ENCODE measurements at regions not wholly inside any gene's neighbourhood (a gene's known extent, or its start where the extent isn't known, plus 50 kb on each side); places are given as distances from the start of the nearest gene placed in this dataset.

DNA sequence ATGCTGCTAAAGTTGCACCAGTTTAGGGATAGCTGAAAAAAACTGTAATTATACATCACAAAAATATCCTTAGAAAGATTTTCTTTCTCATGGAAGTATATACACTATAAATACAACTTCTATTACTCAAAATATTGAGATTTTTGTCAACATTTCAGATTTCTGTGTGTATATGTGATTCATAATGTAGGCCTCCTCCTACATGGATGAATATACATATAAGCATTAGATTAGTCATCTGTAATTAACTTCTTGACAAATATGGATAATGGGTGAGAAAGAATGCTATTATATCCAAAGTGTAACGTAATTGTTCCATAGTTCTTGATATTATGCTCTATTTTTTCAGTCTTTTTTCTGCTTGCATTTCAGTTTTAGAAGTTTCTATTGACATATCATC, 124.9 kb downstream of the CBLL2 start:
- TF ChIP-seq, protein P1, sequence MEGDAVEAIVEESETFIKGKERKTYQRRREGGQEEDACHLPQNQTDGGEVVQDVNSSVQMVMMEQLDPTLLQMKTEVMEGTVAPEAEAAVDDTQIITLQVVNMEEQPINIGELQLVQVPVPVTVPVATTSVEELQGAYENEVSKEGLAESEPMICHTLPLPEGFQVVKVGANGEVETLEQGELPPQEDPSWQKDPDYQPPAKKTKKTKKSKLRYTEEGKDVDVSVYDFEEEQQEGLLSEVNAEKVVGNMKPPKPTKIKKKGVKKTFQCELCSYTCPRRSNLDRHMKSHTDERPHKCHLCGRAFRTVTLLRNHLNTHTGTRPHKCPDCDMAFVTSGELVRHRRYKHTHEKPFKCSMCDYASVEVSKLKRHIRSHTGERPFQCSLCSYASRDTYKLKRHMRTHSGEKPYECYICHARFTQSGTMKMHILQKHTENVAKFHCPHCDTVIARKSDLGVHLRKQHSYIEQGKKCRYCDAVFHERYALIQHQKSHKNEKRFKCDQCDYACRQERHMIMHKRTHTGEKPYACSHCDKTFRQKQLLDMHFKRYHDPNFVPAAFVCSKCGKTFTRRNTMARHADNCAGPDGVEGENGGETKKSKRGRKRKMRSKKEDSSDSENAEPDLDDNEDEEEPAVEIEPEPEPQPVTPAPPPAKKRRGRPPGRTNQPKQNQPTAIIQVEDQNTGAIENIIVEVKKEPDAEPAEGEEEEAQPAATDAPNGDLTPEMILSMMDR (IDR thresholded peaks at IDR 0.05; ENCODE audit: unreplicated experiment) = no peak
- no peak for DNase-seq (ENCODE audit: low spot score)
- Mint-ChIP-seq H3K4me3 (ENCODE audit: unreplicated experiment) (no peak overlapping the region), H3K4me1 (ENCODE audit: unreplicated experiment) (no peaks in the 10 kb centered on the region), H3K9me3 (ENCODE audit: unreplicated experiment) (no peaks in the 10 kb centered on the region), H3K27me3 (ENCODE audit: unreplicated experiment) (no peaks in the 10 kb centered on the region), H3K27ac (ENCODE audit: unreplicated experiment) (no peak overlapping the region), H3K36me3 (ENCODE audit: low read depth, unreplicated experiment) (no peaks in the 10 kb centered on the region)

DNA sequence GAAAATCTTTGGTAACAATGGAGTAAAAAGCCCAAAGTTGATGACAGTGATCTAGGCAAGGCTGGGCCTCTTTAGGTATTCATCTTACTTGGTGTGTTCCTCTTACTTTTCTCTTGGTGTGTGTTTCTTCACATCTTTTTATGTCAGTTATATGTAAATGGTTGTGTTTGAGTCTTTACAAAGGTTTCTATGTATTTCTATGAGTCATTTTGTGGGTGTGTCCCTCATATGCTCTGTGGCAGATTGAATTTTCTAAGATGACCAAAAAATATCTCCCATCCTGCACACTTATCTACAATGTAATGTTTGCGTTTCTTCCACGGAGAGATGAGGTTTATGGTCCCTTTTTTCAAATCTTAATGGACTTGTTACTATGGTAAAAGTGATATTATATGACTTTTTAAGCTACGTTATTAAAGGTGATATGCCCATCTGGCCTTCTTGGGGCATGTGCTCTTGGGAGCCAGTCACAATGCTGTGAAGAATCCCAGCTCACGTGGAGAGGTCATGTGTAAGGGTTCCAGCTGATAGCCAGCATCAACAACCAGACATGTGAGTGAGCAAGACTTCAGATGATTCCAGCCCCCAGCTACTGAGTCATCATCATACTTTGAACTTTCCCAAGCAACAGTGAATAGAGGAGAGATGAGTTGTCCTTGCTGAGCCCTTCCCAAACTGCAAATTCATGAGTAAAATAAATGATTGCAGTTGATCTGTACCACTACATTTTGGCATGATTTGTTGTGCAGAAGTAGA, 126.9 kb downstream of the CBLL2 start:
- Mint-ChIP-seq H3K4me1 (ENCODE audit: unreplicated experiment) (no peaks in the 10 kb centered on the region), H3K27ac (ENCODE audit: unreplicated experiment) (no peak overlapping the region), H3K36me3 (ENCODE audit: low read depth, unreplicated experiment) (no peaks in the 10 kb centered on the region), H3K9me3 (ENCODE audit: unreplicated experiment) (no peaks in the 10 kb centered on the region), H3K27me3 (ENCODE audit: unreplicated experiment) (no peaks in the 10 kb centered on the region), H3K4me3 (ENCODE audit: unreplicated experiment) (no peak overlapping the region)
- DNase-seq (ENCODE audit: low spot score) = no peak
- TF ChIP-seq, protein P1 (IDR thresholded peaks at IDR 0.05; ENCODE audit: unreplicated experiment) = no peak

DNA sequence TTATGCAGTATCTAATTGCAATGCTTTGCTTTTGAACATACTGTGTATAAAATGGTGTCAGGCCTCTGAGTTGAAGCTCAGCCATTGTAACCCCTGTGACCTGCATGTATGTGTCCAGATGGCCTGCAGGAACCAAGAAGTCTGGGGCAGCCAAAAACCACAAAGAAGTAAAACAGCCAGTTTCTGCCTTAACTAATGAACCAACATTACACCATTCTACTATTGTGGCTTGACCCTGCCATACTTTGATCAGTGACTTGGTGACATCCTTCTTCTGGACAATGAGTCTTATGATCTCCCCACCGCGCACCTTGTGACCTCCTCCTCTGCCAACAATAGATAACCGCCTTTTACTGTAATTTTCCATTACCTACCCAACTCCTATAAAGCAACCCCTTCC, 131.6 kb downstream of the CBLL2 start:
- Mint-ChIP-seq H3K4me3 (ENCODE audit: unreplicated experiment) (no peak overlapping the region), H3K27ac (ENCODE audit: unreplicated experiment) (peak overlapping the region; percentile 48), H3K27me3 (ENCODE audit: unreplicated experiment) (no peaks in the 10 kb centered on the region)

DNA sequence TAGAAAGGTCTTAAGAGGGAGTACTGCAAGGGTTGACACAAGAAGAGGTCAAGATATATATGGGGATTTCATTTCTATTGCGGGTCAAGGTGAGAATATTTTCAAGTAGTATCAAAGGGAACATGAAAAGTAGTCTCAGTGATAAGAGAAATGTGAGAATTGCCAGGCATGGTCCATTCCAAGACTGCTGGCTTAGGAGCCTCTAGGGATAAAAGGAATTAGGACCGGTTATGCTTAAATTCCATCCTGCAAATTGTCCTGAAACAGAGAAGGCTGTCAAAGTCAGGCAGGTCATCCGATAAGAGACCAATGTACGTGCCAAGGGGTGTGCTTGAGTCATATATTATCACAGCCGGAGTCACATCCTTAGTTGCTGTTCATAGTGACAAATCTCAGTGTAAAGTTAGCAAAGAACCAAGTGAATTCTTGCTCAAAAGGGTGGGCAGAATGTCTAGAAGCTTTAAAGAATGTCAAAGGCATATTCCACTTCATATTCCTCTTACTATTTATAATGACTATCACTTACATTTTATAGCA, 133.6 kb downstream of the CBLL2 start:
- no peaks in the 10 kb centered on the region for H3K36me3 Mint-ChIP-seq (ENCODE audit: low read depth, unreplicated experiment)
- no peaks in the 10 kb centered on the region for H3K9me3 Mint-ChIP-seq (ENCODE audit: unreplicated experiment)
- H3K27ac Mint-ChIP-seq (ENCODE audit: unreplicated experiment) = no peak overlapping the region
- H3K4me1 Mint-ChIP-seq (ENCODE audit: unreplicated experiment) = no peaks in the 10 kb centered on the region
- DNase-seq (ENCODE audit: low spot score) = no peak
- H3K27me3 Mint-ChIP-seq (ENCODE audit: unreplicated experiment) = no peaks in the 10 kb centered on the region
- TF ChIP-seq, protein P1 (IDR thresholded peaks at IDR 0.05; ENCODE audit: unreplicated experiment) = no peak
- H3K4me3 Mint-ChIP-seq (ENCODE audit: unreplicated experiment) = no peak overlapping the region

More for the DNA sequence above, 131.6 kb downstream of the CBLL2 start:
- Mint-ChIP-seq H3K36me3 (ENCODE audit: low read depth, unreplicated experiment) (no peaks in the 10 kb centered on the region), H3K9me3 (ENCODE audit: unreplicated experiment) (no peaks in the 10 kb centered on the region), H3K4me1 (ENCODE audit: unreplicated experiment) (no peaks in the 10 kb centered on the region)
- TF ChIP-seq, protein P1 (IDR thresholded peaks at IDR 0.05; ENCODE audit: unreplicated experiment) = no peak
- no peak for DNase-seq (ENCODE audit: low spot score)

DNA sequence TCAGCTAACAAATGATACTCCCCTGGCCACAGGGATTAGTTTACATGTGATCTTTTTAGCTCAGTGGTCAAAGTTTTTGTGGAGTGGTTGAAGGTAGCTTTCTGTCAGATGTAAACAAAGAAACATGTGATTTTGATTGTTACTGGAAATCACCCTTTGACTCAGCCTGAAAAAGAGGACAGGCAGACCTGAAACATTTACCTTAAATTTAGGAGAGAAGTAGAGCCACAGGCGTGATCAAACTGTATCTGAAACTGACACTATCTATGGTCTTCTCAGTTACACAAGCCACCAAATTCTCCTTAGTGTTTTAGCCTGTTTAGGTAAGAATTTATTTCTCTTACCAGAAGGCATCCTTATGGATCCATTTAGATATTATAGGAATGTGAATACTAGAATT, 136.7 kb downstream of the CBLL2 start:
- DNase-seq (ENCODE audit: low spot score) = no peak
- H3K27ac Mint-ChIP-seq (ENCODE audit: unreplicated experiment) = no peak overlapping the region

More for the DNA sequence above, 136.7 kb downstream of the CBLL2 start:
- Mint-ChIP-seq H3K4me3 (ENCODE audit: unreplicated experiment) (no peak overlapping the region), H3K27me3 (ENCODE audit: unreplicated experiment) (no peaks in the 10 kb centered on the region), H3K9me3 (ENCODE audit: unreplicated experiment) (no peaks in the 10 kb centered on the region), H3K36me3 (ENCODE audit: low read depth, unreplicated experiment) (no peaks in the 10 kb centered on the region), H3K4me1 (ENCODE audit: unreplicated experiment) (no peaks in the 10 kb centered on the region)
- TF ChIP-seq, protein P1 (IDR thresholded peaks at IDR 0.05; ENCODE audit: unreplicated experiment) = no peak

Measured in endothelial cell (in vitro differentiated cells).